ENCODE measurements at regions not wholly inside any gene's neighbourhood (a gene's known extent, or its start where the extent isn't known, plus 50 kb on each side); places are given as distances from the start of the nearest gene placed in this dataset.

DNA sequence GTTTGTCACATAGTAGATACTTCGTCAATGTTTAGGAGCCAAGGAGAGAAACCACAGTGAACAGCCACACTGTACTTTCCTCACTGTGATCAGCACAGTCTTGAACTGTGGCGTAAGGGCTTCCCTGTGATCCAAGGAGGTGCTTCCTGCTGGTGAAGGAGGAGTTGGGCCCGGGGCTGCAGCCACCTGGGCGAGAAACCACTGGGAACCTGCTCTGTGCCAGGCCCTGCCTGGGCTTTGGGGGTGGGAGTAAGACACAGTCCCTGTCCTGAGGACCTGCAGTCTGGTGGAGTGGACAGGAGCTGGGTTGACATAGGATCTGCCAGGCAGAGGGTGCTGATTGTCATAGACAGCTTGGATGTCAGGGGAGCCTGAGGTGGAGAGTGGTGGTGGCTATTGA is 60.5 kb upstream of the MRPS22 start:
- no peak for DNase-seq

GRCh38 chr3:139284221-139284620 is 59.6 kb upstream of the MRPS22 start:
- peak; percentile 19 for DNase-seq

DNA sequence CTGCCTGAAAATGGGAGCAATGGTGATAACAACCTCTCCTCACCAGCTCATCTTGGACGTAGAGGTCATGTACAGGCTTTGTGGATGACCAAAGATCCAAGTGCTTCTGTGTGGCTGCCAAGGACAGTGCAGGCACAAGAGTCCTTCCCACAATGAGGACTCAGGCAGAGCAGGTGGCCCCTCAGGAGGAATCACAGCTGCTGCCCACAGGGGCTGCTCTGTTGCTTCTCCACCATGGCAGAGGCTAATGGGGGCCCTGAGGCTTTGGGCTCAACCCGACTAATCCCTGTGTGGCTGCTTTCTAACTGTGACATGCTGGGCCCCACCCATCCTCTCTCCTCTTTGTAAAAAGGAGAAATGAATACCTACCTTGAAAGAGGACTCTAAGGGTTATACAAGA is 58.1 kb upstream of the MRPS22 start:
- DNase-seq, result no peak

DNA sequence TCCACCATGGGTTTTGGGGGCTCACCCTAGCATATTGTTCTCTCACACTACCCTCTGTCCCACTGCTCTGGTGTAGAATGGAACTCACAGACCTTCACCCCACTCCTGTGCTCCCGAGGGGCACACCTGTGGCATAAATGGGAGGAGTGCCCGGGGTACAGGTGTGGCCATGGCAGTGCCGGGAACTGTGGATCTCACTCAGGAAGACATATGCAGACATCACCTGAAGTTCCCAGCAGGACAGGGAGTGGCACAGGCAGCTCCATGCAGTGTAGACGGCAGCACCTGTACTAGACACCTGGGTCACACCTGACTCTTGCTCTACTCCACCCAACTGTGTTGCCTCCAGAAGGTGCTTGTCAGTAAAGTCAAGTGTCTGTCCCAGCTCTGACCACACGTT is 57.6 kb upstream of the MRPS22 start:
- DNase-seq, result no peak

- DNase-seq, result no peak
These were observed 57.0 kb upstream of the MRPS22 start for GRCh38 chr3:139286825-139287224.

- DNase-seq, result no peak
These were observed 56.3 kb upstream of the MRPS22 start for GRCh38 chr3:139287557-139287956.

DNA sequence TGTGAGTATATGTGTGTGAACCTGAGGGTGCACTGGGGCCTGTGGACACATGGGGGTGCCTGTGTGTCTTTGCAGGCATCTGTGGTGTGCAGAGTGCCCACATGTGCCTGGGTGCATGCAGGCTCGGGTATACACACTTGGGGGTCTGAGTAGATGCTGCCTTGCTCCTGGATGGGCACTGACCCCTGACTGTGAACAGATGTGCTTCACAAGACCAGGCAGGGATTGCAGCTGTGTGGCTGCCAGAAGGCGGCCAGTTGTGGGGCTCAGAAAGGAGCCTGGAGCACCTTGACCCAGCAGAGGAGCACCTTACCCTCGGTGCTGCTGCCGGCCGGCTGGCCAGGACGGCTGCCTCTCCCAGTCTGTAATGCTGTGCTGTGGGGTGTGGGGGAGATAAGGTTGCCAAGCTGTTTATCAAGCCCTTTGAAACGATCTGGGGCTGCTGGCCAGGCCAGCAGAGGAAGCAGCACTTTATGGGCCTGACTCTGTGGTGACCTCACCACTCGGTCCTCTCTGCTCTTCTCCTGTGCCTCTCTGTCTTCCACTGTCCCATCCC is 55.5 kb upstream of the MRPS22 start:
- no peak for DNase-seq

- DNase-seq, result no peak
These were observed 53.8 kb upstream of the MRPS22 start for GRCh38 chr3:139289860-139290524.

GRCh38 chr3:139291276-139292051 is 52.4 kb upstream of the MRPS22 start:
- DNase-seq, result no peak

- no peak for DNase-seq
These were observed 51.6 kb upstream of the MRPS22 start for GRCh38 chr3:139292192-139292591.

DNA sequence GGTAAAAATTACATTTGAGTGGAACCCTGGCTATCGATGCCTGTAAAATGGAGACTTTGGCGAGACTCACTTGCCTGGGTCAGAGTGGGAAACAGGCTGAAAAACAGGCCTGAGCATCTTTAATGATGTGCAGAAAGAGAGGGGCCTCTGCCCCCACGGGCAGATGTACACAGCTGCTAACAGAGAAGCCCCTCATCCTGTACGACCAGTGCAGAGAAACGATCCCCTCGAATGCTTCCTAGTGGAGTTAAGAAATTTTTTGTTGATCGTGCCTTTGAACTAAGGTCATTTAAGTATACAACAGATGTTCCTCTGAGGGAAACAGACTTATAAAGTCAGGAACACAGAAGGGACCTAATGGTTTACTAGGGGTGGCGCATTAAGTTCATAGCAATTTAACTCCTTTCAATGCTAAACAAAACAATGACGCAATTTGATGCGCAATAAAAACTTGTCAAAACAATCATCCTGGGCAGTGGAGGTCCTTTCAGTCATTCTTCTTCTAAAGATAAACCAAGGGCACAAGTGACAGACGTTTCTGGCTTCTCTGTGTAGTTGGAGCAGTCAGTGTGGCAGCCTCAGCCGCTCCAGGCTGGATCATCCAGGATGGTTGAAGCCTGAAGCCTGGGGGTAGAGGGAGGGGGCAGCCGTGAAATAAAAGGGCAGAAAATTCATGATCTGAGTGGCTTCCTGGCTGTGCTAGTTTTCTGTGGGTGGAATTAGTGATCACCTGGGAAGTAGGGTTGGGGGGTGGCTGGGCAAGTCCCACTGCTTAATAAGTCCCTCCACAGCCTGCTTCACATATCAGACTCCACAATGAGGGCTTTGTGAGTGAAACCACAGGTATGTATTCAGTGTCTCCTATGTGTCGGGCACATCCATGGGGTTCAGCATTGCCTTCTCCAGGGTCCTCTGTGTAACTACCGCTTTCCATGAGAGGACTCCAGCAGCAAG is 50.8 kb upstream of the MRPS22 start:
- DNase-seq, result no peak

GRCh38 chr3:139293665-139294023 is 50.2 kb upstream of the MRPS22 start:
- no peak for DNase-seq
